GM10266 (cell line): ENCODE measurements at regions not wholly inside any gene's neighbourhood (a gene's known extent, or its start where the extent isn't known, plus 50 kb on each side); places are given as distances from the start of the nearest gene placed in this dataset.
"Not testable (repeated sequence)": the region's sequence is repeated elsewhere in the genome, so short reads cannot be mapped to it uniquely, and the experiment has no call there.

ENCODE experiments used
- DNase-seq: peaks from one replicate; pipeline ENCODE4 v3.0.0; 2012; ENCODE audit errors: extremely low spot score
- CTCF ChIP-seq: IDR thresholded peaks from 2 replicates; pipeline ENCODE4 v1.5.1; 2012; ENCODE audit warnings: mild to moderate bottlenecking, low read depth; ENCODE audit not compliant: control insufficient read depth, insufficient read depth; ENCODE audit errors: missing control alignments

- DNase-seq = no peak
Measured at GRCh38 chr14:27338012-27338411, 740.2 kb upstream of the NOVA1 start.

GRCh38 chr14:27363036-27363435 lies 765.2 kb upstream of the NOVA1 start:
- not testable (repeated sequence) for DNase-seq

More at GRCh38 chr14:27338012-27338411, 740.2 kb upstream of the NOVA1 start:
- TF ChIP-seq CTCF = no peak

GRCh38 chr14:27366596-27366995 lies 768.8 kb upstream of the NOVA1 start:
- DNase-seq = no peak
- no peak for TF ChIP-seq CTCF

GRCh38 chr14:27367345-27367744 lies 769.5 kb upstream of the NOVA1 start:
- TF ChIP-seq CTCF = no peak
- DNase-seq = no peak

- TF ChIP-seq CTCF = no peak
- DNase-seq = no peak
Measured at GRCh38 chr14:27370074-27370473, 772.2 kb upstream of the NOVA1 start.

GRCh38 chr14:27370775-27371174 lies 772.9 kb upstream of the NOVA1 start:
- DNase-seq = no peak
- no peak for TF ChIP-seq CTCF

GRCh38 chr14:27371209-27371608 lies 773.4 kb upstream of the NOVA1 start:
- TF ChIP-seq CTCF = no peak
- DNase-seq = no peak

GRCh38 chr14:27371868-27372267 lies 774.0 kb upstream of the NOVA1 start:
- TF ChIP-seq CTCF = no peak
- no peak for DNase-seq
